NCI-H446 (cell line): ENCODE measurements at regions not wholly inside any gene's neighbourhood (a gene's known extent, or its start where the extent isn't known, plus 50 kb on each side); places are given as distances from the start of the nearest gene placed in this dataset.
"Not testable (repeated sequence)": the region's sequence is repeated elsewhere in the genome, so short reads cannot be mapped to it uniquely, and the experiment has no call there.

ENCODE experiments used
- DNase-seq, 2 experiments: peaks; one replicate each; lab custom pipeline; 2025; lab: John Stamatoyannopoulos, UW

DNA sequence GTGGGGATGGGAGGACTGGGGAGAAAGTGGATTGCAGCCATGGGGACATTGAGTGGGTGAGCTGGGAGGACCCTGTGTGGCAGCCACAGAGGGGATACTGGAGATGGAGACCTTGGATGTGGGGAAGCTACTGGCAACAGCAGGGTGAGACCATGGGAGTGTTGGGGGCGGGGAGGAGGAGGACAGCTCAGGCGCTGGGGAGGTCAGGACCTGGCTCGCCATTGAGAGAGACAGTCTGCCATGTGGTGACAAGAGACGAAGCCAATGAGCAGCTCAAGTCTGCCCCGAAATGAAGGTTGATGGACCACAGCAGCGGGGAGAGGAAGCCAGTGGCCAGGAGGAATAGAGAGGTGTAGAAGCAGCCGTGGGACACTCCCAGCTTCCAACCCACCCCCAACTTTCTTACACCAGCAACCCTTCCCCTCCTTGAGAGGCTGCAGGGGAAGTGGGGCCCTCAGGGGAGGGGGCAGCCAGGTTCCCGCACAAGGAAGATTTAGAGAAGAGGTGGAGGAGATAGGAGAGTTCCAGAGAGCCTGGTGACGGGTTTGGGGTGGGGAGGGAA is 118.1 kb downstream of the ASB7 start:
- no peak for DNase-seq

DNA sequence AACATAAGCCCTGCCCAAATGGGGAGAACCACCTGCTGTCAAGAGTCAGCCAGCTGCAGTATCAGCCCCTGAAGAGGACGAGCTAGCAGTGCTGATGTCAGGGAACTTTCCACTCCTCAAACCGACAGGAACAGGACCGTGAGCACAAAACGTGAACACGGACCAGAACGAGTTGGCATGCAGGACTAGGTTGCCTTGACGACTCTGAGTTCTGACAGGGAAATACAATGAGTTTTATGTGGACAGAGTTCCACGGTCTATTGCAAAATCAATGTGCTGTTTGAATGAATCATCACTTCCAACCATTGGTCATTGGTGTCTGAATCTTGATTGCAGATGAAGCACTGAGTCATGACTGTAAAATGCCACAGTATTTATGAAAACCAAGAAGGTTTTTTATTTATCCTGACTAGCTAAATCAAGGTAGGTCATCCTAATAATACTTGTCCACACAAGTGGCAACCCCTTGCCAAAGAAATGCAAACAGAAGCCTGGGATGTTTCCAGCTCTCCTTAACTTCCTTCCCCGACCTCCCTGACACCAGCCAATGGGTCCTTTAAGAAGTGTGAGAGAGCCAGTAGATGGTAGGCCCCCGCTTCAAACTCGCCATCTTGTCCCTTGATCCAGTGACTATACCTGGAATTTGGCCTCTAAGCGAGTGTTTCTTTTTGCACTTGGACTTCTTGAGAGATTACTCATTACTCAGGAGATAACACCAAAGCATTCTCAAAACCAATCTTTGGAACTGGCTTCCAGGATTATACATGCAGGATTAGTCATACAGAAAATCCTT is 119.6 kb downstream of the ASB7 start:
- no peak for DNase-seq

DNA sequence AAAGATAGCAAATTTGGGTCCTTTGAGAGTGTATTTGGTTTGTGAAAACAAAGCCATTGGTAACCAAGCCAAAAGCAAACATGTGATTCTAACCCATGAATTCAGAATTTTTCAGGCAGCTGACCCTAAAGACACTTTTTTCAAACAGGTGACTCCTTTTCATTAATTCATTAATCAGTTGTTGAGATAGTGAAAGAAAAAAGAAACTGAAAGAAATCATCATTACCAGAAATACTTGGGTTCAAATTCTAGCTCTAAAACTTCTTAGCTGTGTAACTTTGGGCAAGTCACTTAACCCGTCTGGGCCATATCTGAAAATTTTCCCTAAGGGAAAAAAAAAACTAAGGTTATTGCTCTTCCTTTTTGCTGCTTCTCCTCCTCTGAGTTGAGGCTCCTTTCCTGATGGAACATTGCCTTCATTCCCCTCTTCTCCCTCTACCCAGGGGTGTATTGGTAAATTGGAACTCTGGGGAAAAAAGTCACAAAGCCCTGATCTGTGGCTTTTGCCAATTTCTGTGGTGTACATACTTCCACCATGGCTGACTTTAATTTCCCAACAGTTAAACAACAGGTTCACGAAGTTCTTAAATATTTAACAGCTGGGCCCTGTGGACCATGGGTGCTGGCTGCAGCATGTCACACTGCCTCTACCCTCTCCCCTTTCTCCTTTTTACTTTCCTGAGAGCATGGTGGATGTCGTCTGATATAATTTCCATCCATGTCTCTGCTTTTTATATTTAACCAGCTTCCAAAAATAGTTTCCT is 120.3 kb downstream of the ASB7 start:
- no peak for DNase-seq

DNA sequence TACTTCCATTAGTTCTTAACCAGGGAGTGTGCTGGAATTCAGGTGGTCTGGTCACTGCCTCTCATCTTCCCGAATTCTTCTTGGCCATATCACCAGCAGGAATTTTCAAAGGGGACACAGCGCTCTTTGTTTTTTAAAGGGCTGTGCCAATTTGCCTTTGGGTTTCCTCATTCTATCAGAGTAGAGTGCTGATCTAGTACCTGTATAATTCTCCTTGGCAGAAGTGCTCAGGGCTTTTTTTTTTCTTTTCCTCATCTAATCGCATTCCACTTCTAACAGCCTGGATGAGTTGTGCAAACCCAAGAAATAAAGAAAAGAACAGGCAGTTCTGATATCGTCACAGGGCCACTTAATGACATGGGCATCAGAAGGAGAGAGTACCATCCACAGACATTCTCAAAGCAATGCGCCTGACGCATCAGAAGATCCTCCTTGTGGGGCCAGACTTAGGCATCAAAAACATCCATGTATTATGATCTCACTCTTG is 121.0 kb downstream of the ASB7 start:
- no peak for DNase-seq

DNA sequence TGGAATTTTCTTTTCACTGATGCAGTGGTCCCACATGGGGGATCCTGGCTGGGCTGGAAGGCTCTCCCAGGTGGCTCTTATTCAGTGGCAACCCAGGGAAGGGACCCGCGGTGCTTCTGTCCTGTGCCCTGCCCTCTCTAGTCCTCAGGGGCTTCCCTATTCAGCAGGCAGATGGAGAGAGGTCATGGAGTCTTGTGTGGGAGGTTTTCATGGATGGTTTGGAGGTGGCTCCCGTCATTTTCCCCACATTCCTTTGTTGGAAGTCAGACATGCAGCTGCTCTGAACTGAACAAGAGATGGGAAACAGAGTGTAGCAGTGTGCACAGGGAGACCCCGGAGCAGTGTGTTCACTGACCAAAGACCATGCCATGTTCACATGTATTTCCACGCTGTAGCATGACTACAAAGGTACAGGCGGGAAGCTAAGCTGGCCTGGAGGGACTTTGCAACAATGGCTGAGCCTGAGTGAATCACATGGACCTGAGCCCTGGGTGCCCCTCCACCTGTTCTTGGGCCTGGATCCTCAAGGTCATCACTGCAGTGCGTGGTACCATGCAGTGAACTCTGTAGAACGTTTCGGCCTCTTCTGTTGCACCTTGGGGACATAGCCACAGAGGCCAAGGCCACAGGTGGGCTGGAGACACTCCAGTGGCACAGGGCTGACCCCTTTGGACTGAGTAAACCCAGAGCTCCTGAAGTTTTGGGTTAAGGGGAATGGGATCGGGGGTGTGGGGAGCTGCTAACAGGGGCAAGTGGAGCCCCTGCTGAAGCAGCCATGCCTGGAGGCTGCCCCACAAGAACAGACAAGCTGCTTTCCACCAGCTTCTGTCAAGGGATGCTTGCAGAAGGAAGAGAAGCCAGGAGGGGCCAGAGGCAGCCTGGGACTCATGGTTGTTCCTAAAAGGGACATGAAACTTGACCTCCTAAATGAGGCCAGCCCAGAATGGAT is 123.0 kb downstream of the ASB7 start:
- no peak for DNase-seq

DNA sequence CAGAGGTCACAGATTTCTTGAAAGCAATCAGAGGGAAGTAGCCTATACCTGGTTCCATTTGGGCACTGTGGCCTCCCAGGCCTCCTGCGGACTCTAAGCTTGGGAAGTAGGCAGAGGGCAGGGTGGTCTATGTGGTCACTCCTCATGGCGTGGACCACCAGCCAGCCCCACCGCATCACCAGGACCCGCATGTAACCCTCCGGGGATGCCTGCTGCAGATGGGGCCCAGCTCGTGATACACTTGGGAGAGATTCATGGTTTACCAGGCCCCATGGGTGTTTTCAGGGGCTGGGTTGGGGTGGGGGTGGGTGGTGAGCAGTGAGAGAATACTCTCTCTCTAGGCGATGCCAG is 123.7 kb downstream of the ASB7 start:
- DNase-seq = no peak

DNA sequence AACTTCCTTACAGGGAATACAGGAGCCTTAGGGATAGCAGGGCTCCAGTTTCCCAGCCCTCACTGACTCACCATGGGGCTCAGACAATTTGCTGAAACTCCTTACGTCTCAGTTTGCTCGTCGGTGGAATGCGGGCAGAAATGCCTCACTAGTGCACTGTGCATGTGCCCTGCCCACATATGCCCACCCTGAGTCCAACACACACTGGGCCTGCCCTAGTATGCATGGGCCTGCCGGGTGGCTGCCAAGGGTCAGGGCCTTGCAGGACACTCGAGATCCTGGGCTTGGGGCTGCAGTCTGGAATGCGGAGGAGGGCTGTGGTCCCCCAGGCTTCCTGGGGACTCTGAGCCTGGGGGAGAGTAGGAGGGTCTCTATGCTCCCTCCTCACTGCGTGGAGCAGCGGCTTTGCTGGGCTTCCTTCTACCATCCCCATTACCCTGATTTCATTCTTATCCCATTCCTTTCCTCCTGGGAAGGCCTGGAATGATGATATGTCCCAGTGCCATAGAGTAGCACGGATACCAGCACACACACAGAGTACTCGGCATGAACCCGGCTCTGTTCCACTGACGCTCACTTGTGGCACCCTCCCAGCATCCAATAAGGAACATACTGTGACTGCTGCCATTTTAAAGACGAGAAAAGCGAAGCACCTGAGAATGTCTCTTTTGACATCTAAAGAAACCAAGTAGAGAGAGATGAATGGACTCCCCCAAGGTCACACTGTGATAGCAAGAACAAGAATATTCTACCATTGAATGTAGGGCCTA is 124.2 kb downstream of the ASB7 start:
- no peak for DNase-seq

DNA sequence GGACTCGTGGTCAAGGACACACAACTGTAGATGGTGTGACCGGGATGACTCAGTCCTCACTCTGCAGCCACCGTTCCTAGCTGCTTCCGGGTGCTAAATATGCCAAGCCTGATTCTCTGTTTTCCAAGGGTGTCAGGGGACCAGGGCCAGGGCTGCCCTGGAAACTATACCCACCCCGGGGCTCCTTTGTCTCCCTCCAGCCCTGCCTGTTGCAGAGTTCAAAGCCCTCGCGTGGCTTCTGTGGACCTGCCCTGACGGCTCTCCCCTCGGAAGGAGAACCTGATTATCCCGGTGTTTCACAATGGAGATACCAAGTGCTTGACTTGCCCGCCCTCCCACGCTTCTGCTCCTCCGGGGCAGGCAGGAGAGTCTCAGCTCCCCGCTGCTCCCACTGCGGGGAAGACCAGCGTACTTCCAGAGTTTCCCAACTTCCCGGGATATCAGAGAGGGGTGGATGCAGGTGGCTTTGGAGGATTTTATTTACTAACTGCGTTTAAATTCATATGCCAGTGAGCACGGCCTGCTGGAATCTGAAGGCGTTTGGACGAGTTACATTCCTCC is 125.0 kb downstream of the ASB7 start:
- DNase-seq = no peak

DNA sequence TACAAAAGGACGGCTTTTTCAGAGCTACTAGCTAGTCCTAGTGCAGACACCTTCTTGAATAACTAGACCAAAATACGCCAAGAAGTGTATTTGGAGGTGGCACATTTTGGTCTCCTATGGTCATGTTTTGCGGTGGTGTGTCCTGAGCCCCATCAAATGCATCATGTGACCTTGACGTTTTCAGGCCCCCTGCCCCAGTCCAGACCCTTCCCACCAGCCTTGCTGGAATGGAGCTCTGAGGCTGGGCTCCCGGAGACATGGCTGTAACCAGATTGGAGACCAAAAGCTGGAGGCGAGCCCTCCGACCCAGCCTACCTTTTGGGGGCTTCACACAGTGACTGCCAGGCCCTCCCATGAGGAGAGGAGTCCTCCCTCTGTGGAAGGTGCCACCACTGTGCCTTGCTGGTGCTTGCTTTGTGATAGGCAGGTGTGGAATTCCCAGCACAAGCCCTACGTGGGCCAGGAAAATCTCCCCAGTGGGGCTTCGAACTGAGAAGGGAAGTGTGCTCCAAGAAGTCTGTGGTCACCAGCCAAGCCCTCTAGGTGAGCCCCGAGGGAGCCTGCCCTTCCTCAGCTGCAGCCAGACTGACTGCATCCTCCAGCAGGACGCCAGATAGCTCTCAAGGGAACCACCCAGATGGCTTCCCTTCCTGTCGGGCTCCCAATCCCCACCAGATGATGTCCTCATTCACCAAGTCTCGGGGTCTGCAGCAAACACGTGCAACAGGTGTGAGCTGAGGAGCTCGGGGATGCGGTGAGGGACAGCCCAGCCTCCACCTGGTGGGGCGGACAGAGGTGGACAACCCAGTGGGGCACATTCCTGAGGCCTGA is 126.2 kb downstream of the ASB7 start:
- DNase-seq = no peak

DNA sequence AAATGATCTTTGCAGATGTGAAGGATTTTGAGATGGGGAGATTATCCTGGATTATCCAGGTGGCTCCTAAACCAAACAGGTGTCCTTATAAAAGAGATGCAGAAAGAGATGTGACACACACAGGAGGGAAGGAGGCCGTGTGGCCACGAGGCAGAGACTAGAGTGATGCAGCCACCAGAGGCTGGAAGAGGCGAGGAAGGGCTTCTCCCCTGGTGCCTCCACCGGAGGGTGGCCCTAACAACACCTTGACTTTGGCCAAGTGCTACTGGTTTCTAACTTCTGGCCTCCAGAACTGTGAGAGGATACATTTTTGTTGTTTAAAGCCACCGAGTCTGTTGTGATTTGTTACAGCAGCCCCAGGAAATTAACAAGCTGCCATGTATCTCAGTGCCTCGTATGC is 127.1 kb downstream of the ASB7 start:
- DNase-seq = no peak

DNA sequence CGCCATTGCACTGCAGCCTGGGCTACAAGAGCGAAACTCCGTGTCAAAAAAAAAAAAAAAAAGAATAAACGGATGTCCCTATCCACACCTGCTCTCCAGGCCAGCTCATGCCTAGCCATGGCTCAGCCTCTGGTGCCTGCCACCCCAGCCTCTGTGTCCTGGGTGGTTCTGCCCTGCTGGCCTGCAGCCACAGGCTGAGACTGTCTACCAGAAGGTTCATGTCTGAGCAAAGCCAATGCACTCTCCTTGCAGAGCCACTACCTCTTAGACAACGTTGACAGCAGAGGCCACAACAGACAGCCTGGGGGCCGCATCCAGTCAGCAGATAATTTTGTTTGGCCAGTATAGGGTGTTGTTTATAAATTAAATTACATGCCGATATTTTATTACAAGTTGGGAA is 127.7 kb downstream of the ASB7 start:
- DNase-seq = no peak

DNA sequence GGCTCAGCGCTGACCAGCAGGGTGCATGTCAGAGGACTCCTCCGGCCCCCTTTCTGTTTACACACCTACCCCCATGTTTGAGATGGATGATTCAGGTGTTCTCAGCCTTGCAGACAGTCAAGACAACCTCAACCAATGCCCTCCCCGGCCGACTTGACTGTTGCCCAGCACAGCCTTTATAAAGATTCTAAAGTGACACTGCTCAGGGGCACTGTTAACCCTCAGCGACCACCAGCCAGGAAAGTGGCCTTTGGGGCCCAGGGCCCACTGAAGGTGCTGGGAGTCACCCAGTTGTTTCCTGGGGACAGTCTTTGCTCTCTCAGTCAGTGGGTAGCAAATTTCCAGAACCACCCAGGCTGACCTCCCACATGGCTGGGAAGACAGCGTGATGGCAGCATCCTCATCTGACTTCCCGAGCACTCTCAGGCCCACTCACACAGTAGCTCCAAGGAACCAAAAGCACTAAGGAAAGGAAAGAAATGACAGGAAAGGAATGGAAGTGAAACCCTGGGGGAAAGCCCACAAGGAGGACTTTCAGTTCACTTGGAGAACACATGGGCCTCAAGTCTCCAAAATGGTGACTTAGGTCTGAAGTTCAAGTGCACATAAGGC is 128.4 kb downstream of the ASB7 start:
- DNase-seq = no peak

DNA sequence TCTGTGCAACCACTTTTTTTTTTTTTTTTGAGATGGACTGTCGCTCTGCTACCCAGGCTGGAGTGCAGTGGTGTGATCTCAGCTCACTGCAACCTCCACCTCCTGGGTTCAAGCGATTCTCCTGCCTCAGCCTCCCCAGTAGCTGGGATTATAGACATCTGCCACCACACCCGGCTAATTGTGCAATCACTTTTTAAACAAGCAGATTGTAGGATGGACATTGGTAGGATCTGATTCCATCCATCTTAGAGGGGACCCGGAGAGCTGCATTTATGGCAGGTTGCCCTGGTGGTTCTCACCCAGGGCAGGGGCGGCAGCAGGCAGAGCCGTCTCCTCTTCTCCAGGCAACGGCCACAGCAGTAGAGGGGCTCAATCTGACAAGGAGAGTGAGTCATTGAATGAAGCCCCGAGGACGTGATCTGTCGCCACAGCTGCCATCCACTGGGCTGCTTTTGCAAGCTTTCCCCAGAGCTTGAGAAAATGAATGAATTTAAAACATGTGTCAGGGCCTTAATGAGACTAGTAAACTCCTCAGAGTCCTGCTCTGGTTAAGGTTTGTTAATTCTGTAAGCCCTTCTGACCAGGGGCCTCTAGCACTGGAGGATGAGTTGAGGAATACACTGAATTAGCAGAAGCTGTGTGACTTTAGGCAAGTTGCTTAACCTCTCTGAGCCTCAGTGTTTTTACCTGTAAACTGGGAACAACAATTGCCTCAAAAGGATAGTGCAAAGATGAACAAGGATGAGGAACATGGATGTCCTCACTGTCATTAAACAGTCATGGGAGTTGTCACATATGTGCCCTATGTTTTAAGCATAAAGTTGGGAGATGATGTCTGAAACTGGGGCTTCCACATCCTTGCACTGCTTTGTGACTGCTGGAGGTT is 129.1 kb downstream of the ASB7 start:
- no peak for DNase-seq

DNA sequence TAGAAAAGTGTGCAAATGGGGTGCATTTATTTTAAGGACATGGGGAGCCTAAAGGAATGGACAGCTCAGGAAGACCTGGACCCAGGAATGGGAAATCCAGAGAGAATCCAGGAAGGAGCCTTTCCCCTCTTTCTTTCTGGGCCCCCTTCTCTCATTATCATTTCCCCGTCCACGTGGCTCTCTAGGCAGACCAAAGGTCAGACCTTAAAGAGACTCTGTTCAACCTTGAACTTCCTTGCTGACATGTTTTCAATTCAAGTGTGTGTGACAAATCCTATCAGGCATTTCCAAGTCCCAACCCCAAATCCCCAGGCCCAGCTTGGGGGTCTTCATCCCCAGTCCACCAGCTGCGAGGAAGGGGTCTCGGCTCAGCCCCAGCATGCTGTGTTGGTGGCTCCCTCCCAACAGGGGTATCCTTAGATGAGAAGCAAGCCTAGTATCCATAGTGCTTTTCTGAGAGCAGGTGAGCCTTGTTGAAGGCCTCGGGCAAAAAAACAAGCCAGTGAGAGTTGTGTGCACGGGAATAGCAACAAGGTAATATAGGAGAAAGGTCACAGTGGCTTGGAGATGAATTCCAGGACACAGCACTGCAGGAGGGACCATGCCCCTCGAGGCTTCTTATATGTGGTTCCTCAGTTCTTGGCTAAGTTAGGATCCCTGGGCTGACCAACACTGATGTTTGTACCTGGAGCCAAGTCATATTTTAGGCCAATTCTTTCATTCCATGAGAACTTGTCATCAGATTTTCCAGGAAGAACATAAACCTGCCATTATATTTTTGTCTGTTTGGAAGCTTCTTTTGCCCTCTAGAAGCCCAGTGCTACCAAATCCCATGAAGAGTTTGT is 130.0 kb downstream of the ASB7 start:
- DNase-seq = no peak

DNA sequence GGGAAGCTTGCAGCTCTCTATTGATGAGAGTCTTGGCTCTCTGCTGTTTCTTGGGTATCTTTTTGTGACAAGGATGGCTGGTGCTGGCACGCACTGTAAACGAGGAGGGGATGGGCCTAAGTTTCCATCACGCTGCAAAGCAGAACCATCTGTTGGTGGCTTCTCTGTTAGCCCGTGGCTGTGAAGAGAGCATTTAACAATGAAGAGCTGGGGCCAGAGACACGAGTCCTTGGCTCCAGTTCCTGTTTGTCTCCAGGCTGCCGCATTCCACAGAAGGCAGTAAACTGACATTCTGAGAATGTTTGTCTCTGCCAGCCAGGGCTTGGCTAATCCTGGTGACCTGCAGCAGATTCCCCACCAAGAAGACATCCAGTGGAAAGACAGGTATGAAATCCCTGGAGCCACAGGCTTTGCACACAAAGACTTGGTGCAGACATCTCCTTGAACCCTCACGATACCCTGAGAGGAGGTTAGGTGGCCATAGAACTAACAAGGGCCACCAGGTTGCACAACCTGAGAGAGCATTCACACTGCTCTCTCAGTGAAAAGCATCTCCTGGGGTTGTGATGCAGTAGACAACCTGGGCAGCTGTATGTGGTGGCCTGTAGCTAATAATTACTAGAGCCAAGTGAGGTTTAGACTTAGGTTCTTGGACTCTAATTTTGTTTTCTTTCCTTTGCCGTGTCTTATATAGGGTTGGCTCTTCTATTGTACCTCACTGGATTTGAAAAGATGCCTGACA is 130.9 kb downstream of the ASB7 start:
- peak in 1 of 2 experiments; percentile 18 for DNase-seq

DNA sequence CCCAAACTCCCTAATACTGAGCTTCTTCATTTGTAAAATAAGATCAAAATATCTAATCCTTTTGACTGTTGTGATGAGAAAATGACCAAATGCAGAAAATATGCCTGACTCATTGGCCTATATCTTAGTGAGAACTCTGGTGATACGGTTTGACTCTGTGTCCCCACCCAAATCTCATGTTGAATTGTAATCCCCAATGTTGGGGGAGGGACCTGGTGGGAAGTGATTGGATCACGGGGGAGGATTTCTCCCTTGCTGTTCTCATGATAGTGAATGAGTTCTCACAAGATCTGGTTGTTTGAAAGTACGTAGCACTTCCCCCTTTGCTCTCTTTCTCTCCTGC is 131.4 kb downstream of the ASB7 start:
- DNase-seq = not testable (repeated sequence)

DNA sequence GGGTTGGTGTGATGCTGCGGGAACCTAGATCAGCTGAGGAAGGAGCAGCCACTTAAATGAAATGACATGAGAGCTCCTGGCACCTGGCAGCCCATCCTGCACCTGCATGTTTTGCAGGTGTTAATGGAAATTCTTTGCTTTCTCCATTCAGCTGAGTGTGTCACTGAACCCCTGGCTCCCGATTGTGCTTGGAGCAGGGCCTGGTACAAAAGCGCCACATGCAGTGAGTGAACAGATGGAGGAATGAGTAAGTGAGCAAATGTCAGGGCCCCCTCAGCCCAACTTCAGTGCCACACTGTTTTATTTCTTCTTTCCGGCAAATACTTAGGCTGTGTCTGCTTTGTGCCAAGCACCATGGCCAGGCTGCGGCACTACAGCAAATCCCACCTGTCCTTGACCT is 132.2 kb downstream of the ASB7 start:
- no peak for DNase-seq
